ENCODE measurements at regions not wholly inside any gene's neighbourhood (a gene's known extent, or its start where the extent isn't known, plus 50 kb on each side); places are given as distances from the start of the nearest gene placed in this dataset.

DNA sequence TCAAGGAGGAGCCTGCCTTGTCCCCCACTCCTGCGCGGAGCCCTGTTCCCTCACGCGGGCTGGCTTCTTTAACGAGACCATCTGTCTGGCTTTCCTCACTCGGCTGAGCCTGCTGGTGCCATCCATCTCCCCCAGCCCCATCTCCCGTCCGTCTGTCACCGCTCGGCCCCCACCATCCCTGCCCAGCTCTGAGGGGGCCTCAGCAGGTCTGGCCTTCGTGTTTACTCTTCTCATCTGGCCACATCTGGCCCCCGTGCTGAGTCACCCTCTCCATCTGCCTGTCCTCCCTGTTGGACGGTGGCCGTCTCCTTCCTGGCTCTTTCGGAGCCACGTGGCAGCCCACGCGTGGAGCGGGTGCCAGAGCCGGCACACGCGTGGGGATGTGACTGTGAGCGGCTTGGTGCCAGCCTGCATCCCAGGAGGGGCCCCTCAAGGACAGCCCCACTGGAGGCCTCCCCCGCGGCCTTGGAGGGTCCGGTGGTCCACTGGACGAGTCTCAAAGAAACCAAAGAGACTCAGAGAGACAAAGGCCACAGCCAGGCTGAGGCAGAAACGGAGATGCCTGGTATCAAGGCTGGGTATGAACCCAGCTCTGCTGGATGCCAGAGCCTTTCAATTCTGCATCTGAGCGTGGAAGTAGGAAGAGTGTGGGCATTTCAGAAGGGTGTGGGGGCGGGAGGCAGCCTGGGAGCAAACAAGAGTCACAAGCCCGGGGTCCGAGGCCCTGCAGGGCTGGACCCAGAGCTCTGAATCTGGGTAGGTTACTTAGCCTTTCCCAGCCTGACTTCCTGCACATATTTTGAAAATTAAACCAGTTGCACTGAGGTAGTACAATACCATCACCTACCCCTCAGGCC, 76.7 kb upstream of the UNC5A start:
- DNase-seq (ENCODE audit: low read depth in 3 of 3, low spot score in 2 of 3), result no peak

DNA sequence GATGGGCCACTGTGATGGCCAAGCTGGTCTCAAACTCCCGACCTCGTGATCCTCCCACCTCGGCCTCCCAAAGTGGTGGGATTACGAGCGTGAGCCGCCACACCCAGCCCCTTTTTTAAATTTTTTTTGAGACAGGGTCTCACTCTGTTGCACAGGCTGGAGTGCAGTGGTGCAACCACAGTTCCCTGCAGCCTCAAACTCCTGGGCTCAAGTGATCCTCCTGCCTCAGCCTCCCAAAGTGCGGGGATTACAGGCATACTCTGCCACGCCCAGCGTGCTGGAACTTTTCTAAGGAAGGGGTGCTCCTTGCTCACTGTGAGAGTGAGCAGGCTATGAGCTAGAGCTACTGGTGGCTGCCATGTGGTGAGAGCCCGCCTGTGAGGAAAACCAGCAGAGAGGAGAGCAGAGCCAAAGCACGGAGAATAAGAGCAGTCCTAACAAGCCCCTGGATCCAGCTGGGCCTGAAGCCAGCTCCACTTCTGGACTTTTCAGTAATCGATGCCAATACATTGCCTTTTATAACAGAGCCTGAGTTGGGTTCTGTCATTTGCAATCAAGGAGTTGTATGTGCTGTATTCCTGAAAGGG, 75.5 kb upstream of the UNC5A start:
- DNase-seq (ENCODE audit: low read depth in 3 of 3, low spot score in 2 of 3), result no peak

DNA sequence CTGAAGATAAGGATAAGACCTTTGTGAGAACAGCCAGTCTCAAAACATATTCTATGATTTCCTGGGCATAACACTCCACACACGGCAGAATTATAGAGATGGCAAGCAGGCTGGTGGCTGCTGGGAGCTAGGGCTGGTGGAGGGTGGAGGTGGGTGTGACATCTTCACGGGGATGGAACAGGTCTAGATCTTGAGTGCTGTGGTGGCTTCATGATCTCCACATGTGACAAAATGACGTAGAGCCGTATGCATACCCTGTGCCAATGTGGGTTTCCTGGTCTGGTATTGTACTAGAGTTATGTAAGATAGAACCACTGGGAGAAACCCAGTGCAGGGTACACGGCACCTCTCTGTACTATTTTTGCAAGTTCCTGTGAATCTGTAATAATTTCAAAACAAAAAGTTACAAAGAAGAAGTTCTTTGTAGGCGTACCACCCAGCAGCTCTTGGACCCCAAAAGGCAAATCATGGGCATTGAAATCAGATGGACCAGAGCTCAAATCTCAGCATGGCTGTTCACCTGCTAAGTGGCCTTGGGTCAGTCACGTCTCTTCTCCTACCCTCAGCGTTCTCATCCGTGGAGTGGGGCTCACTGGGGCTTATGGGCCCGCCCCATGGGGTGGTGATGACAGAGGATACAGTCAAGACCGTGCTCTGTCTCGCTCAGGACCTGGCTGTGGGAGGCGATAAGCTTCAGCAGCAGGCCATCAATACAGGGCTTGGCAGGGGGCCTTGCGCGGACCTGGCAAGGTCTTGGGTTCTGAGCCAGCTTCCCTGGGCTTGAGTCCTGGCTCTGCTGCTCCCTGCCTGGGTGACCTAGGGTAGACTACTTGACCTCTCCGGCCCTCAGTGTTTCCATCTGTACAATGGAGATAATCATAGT, 74.7 kb upstream of the UNC5A start:
- no peak for DNase-seq (ENCODE audit: low read depth in 3 of 3, low spot score in 2 of 3)

DNA sequence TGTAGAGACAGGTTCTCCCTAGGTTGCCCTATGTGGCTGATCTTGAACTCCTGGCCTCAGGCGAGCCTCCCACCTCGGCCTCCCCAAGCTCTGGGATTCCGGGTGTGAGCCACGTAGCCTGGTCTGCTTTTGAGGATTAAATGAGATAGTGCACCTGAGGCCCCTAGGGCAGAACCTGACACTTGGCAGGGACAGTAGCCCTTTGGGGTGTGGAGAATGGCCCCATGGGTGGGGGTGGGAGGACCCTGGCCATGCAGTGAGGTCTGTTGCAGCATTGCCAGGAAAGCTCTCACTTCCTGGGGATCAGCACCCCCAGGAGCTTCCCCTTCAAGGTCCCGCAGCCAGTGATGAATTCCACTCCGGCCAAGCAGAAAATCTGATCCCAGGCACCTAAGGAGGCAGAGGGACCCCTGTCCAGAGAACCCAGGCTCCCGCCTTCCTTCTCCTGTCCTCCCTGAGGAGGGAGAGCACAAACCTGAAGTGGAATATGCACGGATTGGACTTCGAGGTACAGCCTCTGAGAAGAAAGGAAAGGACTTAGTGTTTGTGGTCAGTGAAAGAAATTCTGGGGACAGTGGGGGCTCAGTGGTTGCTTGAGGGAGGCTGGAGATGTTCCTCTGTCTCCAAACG, 73.9 kb upstream of the UNC5A start:
- DNase-seq (ENCODE audit: low read depth in 3 of 3, low spot score in 2 of 3), result no peak

DNA sequence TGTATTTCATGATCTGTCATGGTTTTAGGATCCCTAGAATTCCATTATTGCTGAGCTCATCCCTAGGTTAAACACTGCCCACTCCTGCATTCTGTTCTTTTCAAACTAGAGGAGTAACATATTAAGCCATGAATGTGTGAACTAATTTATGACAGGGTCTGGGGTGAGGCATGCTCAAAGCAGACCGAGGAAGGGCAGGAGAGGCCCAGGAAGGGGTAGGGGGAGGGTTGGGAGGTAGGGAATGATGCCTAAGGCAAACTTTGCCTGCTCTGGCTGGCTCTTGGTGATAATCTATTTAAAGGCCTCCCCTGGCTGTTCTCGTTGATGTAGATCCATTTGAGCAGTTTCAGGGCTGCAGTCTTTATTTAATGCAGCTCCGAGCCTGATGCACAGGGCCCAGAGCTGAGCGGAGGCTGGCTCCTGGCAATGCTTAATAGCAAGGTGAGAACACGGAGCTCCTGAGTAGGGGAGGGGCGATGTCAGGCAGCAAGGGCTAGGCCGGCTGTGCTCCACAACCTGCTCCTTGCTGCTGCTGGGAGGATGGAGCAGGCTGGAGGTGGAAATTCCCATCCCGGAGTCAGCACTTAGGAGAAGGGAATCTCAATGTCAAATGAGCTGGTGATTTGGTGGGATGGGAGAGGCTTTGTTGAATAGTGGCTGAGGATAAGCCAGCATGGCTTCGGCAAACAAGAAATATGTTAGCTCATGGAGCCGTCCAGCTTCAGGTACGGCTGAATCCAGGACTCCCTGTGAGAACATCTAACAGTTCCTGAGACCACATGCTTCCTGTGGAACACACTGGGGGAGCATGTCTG, 73.2 kb upstream of the UNC5A start:
- DNase-seq (ENCODE audit: low read depth in 3 of 3, low spot score in 2 of 3), result peak in 1 of 3 donors; percentile 23

DNA sequence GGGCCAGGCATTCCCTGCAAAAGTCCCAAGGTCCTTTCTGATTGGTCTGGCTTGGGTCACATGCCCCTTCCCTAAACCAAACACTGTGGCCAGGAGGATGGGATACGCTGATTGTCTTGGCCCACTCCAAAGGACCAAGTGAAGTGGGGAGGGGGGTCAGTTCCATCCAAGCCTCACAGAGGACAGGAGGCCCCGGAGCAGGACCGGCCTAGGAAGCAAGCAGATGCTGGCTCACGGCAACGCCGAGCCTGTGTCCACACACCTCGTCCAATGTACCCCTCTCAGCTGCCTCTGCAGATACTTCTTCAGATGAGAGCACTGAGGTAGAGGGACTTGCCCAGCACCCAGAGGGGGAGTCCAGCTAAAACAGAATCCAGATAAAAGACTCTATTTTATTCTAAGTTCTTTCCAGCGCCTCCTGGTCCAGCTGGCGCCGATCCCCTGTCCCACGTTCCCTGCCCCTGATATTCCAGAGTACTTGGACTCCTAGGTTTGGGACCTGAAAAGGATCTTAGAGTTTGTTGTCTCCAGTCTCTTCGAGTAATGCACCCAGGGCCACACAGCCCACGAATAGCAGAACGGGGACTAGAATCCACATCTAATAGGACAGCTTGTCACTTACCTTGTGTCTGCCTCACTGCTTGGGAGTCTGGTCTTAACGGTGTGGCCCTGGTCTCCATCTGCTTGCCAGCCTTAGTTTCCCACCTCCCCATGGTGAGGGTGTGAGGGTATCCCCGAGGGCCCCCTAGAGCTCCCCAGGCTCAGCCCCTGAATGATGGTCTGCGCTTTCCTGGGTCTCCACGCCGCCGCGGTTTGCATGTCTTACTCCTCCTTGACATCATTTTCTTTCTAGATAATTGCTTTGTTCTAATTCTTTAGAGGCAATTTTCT, 72.4 kb upstream of the UNC5A start:
- DNase-seq (ENCODE audit: low read depth in 3 of 3, low spot score in 2 of 3), result no peak

DNA sequence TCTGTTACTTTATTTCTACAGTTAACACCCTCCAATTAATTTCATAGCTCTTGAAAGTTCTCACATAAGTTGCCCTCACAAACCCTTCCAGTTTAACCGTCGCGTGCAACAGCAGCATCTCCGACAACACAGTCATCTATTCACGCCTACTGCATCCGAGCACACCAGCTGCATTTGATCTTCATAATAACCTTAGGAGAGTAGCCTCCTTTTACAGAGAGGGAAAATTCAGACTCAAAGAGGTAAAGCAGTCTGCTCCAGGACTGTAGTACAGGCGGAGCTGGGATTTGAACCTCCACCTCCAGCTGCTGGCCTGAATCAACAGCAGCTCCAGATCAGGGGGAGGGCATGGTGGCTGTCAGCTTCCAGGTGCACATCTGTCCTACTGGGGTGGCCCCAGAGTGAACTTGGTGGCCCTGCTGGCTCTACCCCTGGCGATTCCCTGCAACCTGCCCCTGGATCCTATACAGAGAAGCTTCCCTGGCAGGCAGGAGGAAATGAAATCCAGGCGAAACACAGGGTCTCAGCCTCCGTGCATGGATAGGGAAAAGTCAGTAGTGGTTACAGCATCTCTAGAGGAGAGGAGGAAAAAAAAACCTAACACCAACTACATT, 71.6 kb upstream of the UNC5A start:
- no peak for DNase-seq (ENCODE audit: low read depth in 3 of 3, low spot score in 2 of 3)

DNA sequence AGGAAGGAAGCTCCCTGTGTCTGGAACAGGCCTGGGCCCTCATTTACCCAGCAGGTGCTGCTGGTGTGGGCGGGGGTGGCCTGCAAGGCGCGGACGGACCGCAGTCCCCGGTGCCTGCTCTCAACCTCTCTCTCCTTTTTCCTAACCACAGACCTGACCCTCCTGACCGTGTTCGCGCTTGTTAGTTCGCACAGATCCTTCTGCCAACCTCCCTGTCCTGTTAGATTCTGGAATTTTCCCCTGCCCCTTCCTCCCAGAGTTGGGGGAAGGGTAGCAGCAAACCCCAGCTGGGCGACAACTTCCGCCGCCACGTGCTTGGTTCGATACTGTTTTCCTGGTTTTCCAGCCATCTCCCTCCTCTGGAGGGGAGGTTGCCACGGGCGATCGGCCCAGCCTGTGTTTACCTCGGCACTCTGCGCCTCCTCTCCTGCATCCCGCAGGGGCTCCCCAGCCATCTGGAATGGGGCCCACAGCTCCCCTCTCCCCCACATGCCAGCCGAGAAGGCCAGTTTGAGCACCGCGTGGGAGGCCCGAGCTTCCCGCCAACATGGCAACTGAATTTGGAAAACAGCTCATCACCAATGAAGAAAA, 70.8 kb upstream of the UNC5A start:
- no peak for DNase-seq (ENCODE audit: low read depth in 3 of 3, low spot score in 2 of 3)

DNA sequence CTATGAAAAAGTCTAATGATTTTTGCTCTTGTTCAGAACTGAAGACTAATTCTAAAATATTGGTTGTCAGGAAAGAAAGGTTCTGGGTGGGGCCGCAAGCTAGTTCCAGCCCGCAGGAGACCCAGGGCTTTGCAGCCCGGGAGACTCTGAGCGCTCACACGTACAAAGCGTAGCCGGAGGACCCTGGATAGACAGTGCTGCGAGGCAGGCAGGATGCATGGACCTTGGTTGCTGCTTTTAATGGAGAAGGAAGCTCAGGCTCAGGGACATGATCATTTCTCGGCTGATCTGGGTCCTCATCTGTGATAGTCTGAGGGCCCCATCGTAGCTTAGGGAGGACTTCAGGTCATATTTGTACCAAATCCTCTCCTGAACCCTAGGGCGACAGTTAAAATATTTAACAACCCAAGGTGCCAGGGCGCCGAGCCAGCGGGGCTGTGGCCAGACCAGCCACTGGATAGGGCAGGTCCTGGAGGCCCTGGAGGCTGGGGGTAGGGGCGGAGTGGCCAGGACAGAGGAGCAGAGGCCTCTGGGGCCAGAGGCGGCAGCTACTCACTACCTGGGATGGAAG, 70.1 kb upstream of the UNC5A start:
- no peak for DNase-seq (ENCODE audit: low read depth in 3 of 3, low spot score in 2 of 3)

DNA sequence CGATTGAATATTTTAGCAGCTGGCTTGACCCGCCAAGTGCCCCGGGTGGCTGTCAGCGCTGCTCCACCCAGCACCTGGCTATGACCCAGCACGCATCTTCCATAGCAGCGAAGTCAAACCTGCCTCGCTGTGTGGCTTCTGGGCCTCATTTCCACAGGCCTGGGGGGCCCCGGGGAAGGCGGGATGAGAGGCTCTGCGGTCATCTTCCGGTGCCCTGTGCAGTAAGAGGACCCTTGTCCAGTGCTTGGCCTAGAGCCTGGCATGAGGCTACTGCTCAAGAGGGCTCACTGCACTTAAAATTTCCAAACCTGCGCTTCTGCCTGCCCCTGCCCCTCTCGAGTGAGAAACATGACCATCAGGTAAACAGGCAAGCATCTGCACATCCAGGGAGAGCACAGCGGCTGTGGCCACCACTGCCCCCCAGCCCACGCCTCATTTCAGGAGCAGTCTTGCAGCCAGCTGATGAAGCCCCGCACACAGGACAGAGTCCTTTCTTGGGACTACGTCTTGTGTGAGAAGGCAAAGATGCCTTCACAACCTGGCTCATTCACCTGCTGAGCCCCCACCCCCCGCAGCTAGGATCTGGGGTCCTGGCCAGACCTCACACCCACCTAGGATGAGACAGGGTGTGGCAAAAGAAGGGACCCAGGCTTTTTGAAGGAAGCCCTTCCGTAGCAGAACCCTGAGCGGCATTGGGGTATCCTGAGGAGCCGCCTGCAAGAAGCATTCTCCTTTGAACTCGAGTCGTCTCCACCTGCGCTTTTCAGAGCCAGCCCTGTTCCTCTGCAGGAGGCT, 69.5 kb upstream of the UNC5A start:
- DNase-seq (ENCODE audit: low read depth in 3 of 3, low spot score in 2 of 3), result no peak

DNA sequence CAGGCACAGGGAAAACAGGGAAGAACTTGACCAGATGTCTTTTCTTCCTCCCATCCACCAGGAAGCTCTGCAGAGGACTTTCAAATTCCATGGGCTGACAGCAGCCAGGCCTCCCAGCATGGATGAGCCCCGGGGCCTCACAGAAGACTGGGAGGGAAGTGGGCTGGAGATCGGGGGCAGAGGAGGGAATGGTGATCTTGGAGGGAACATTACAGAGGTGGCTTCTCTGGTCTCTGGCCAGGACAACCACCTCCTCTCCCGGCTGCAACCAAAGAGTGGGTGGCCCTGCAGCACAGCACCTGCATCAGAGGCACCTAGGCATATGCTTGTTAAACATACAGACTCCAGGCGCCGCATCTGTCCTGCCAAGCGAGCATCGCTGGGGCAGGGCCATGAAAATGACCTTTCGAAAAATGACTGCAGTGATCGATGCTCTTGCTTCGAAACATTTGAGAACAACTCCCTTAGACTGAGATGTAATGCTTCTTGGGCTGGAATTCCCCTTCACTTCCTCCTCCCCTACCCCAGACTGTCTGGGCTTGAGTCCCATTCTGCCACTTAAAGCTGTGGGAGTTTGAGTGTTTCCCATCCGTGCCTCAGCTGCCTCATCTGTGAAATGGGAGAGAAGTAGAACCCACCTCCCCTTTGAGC, 68.7 kb upstream of the UNC5A start:
- DNase-seq (ENCODE audit: low read depth in 3 of 3, low spot score in 2 of 3), result no peak

DNA sequence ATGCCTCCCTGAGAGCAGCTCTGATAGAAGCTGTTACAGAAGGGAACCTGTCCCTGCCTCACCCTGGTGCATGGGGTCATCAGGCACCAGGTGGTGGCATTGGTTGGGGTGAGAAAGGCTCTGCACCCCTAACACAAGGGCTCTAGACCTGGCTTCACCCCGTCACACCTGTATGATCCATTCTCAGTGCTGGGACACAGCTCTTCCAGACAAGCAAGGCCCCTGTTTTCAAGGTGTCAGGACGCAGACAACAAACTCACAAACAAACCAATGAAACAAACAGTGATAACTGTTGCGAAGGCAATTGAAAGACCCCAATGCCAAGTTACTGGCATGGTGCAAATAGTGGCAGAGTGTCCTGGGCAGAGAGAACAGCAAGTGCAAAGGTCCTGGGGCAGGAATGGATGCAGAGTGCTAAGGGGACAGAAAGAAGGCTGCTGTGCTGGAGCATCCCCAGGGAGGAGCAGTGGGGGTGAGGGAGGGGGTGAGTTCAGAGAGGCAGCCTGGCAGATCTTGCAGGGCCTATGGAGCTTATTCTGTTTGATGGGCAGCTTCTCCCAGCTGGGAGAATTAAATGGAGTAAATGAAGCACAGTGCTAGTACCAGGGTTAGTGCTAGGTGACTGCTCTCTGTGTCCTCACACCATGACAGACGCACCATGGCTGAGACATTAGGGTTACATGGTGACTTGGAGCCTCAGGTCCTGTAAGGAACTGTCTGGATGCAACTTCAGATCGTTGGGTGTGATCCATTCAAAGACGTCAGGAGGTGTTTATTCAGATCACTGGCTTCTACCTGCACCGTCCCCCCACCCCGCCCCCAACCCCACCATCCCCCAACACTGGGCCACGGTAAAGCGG, 67.9 kb upstream of the UNC5A start:
- DNase-seq (ENCODE audit: low read depth in 3 of 3, low spot score in 2 of 3), result no peak

DNA sequence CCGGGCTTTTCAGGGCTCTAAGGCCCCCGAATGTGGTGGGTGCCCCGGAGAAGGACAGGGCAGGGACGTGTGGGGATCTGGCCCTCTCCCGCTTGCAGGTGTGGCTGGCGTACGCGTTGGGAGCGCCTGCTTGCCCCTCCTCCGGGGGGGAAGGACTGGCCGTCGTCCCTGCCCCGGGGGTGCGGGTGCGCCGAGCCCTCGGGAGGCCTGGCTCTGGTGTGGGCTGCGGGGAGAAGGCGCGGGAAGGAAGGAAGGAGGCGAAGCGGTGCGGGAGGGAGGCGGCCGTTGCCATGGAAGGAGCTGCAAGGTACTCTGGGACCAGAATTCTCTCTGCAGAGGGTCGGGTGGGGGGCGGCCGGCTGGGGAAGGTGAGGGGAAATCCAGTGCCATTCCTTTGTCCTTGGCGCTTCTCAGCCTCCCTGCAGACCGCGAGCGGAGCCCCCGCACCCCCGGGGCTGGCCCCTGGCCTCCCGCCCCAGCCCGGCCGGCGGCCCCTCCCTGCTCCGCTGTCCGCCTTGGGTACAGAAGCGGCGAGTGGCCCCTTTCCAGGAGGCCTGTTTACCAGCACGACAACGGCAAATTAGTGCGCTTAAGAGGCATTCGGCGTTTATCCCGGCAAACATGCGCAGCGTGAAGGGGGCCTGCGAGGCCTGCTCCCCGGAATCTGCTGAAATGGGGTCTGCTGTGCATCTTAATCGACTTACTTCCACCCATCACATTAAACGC, 67.1 kb upstream of the UNC5A start:
- no peak for DNase-seq (ENCODE audit: low read depth in 3 of 3, low spot score in 2 of 3)

DNA sequence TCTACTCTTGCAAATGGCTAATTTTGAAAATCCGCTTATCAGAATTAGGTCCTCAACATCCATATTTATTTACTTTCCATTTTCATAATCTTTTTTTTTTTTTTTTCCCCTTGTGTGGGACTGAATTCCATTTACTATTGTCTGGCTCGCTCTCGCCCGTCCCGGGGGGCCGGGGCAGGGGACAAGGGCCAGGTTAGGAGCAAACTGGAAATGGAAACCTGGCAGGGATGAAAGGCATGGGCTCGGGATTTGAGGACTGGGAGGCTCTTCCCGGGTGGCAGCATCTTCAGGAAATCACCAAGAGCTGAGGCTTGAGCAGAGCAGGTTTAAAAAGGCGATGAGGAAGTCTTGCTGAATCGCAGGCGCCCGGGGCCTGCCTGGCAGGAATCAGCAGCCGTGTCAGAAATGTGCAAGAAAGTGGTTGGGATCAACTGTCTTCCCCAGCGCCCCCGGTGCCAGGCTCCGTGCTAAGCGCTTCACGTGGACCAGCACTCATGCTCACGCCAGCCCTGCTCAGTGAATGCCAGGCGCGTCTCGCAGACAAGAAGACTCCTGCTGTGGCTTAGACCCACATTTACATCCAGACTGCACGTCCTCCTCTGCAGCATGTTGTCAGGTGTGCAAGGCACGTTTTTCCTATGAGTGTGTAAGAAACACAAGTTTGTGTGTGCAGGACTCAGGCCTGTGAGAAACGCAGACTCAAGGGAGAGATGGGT, 66.3 kb upstream of the UNC5A start:
- DNase-seq (ENCODE audit: low read depth in 3 of 3, low spot score in 2 of 3), result no peak

DNA sequence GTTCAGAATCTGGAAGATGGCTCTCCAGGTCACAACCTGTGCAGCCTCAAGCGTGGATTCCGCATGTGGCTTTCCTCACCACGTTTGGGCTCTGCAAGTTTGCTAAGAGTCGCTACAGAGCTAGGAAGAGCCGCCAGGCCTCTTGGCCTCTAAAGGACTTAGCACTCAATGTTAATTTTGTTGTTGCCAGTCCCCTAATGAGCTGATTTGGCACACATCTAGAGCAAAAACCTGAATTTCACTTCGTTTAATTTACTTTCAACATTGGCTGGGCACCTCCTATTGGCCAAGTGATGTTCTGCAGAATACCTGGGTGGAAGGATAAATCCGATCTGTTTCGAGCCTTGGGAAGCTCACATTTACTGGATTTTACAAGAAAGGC, 65.8 kb upstream of the UNC5A start:
- no peak for DNase-seq (ENCODE audit: low read depth in 3 of 3, low spot score in 2 of 3)

All from right renal cortex interstitium (tissue), 3 donors.